Kasumi-1 (cell line): ENCODE measurements at regions not wholly inside any gene's neighbourhood (a gene's known extent, or its start where the extent isn't known, plus 50 kb on each side); places are given as distances from the start of the nearest gene placed in this dataset.
A peak's percentile ranks its signal among the peaks of the same experiment; 100 is the strongest.
"Not testable (repeated sequence)": the region's sequence is repeated elsewhere in the genome, so short reads cannot be mapped to it uniquely, and the experiment has no call there.

Source experiments
- DNase-seq, 2 experiments: peaks; one replicate each; lab custom pipeline; 2025; lab: John Stamatoyannopoulos, UW

DNA sequence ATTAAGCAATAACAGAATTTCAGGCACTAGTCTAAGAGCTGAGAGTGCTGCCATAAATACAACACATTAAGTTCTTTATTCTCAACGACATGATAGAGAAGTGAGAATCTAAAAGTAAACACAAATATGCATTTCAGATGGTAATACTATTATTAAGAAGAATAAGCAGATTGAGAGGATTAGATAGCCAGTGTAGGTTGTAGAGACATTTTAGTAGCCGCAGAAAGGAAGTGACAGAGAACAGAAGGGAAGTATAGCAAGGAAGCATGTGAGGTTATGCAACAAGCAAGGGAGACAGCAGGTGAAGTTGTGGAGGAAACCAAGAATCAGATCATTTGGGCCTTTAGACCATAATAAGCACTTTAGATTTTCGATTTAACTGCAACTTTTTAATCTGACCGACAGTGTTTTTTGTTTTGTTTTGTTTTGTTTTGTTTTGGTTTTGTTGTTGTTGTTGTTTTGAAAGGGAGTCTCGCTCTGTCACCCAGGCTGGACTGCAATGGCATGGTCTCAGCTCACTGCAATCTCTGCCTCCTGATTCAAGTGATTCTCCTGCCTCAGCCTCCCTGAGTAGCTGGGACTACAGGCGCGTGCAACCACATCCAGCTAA, 737.0 kb upstream of the ADGRB3 start:
- peak; percentile 83 to 90 for DNase-seq

DNA sequence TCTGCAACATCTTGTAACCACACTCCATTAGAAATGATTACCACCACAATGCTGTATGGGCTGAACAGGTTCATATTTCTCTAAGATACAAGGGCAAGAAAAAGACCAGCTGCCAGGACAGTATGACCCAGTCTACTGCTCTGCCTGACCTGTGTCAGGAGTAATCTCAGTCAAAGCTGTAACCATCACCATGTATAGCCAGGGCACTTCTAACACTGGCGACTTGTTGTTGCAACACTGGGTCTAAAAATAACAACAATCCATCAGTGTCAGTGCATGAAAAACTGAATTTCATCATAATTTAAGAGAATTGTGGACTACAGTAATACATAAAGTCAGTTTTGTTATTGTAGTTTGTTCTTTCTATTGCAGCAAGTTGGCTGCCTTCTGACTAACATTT, 738.6 kb upstream of the ADGRB3 start:
- peak; percentile 22 to 23 for DNase-seq

- peak; percentile 80 to 89 for DNase-seq
Observed at GRCh38 chr6:67889682-67889995, 745.4 kb upstream of the ADGRB3 start.

- DNase-seq: peak; percentile 99 to 100
Observed at GRCh38 chr6:67888886-67889681, 746.0 kb upstream of the ADGRB3 start.

GRCh38 chr6:67888546-67888885, 746.6 kb upstream of the ADGRB3 start:
- peak; percentile 86 to 89 for DNase-seq

- DNase-seq: peak; percentile 74 to 77
Observed at GRCh38 chr6:67887747-67888545, 747.1 kb upstream of the ADGRB3 start.

- DNase-seq: peak in 1 of 2 experiments; percentile 56
Observed at GRCh38 chr6:67887419-67887746, 747.7 kb upstream of the ADGRB3 start.

- no peak for DNase-seq
Observed at GRCh38 chr6:67886840-67887292, 748.2 kb upstream of the ADGRB3 start.

- DNase-seq: peak in 1 of 2 experiments; percentile 52
Observed at GRCh38 chr6:67886036-67886707, 748.9 kb upstream of the ADGRB3 start.

DNA sequence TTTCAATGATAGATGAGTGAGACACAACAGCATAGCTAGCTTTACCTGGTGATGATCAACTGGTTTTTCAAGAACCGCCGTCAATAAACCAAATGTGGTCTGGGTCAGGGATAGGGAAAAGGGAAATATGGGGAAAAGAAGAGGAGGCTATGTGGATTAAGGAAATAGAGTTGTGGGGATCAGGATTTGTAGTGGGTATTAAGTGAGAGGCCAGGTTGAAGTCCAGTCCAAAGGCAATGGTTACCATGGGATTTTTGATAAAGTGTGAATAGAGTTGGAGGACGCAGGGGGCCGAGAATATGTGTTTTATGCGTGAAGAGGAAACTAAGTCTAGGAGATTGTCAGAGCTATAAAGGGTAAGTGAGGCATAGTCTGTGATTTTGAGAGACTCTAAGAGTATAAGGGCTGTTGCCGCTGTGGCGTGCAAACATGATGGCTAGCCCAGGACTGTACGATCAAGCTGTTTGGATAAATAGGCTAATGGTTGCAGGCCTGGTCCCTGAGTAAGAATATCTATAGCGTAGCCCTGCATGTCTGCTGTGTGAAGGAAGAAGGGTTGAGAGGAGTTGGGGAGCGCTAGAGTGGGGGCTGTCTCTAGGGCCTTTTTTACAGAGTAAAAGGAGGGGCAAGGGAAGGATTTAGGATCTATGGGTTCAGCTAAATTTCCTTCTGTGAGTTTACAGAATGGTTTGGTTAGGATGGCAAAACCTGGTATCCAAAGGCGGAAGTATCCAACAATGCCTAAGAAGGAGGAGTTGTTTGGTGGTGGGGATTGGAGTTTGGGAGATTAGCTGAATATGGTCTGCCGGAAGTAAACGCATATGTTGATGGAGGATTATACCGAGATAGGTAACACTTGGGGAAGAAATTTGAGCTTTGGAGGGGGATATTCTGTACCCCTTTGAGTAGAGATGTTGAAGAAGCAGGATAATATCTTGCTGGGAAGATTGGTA, 749.7 kb upstream of the ADGRB3 start:
- peak; percentile 31 to 43 for DNase-seq

- no peak for DNase-seq
Observed at GRCh38 chr6:67884442-67884841, 750.6 kb upstream of the ADGRB3 start.

GRCh38 chr6:67883500-67884366, 751.3 kb upstream of the ADGRB3 start:
- DNase-seq: peak; percentile 23 to 35

DNA sequence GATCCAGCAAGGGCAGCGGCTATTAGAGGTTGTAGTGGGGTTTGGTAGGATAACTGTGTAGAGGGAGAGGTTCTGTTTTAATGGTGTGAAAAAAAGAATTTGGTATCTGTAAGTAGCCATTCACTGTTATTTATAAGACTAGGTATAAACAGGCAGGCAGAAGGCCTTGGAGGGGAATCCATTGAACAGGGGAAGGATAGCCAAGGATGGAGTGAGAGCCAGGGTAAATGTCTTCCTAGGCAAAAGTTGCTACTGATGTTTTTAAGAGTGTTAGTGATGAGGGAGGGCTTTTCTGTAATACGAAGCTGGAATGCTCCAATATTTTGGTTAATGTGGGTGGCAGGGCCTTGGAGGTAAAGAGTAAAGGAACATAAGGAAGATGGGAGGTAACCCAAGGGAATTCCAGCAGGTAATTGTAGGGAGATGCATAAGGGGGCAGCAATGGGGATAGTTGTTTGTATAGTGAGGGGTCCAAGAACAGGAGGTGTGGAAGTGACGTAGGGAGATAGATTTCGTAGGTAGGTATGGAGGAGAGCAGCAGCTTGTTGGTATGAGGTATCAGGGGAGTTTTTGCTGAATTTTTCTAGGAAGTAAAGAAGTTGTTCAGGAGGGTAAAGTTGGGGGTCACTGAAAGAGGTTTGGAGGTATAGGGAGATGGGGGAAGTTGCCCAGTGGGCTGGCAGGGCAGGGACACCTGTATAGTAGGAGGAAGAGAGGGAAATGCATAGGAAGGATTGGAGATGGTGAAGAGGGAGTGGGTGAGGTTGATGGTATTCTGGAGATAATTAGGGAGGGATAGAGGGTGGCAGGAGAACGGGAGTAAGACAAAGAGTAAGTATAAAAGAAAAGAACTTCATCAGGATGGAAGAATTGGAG, 752.4 kb upstream of the ADGRB3 start:
- DNase-seq: peak in 1 of 2 experiments; percentile 38

DNA sequence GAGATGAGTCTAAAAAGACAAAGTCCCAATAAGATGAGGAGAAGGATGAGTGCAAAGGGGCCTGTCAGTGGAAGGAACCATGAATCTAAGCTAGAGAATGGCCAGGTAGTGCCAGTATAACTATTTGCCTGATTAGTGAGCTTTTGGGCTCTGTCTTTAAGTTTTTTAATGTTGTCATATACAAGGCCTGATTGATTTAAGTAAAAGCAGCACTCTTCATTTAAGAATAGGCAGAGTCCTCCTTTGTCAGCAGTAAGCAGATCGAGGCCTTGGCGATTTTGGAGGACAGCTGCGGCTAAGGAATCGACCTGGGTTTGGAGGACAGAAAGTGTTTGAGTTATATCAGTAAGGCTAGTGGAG, 753.4 kb upstream of the ADGRB3 start:
- peak; percentile 43 to 66 for DNase-seq

GRCh38 chr6:67880939-67881705, 754.0 kb upstream of the ADGRB3 start:
- DNase-seq: peak; percentile 81 to 82

GRCh38 chr6:67880343-67880742, 754.7 kb upstream of the ADGRB3 start:
- DNase-seq: not testable (repeated sequence)

GRCh38 chr6:67879928-67880327, 755.2 kb upstream of the ADGRB3 start:
- not testable (repeated sequence) for DNase-seq

GRCh38 chr6:67879105-67879904, 755.8 kb upstream of the ADGRB3 start:
- peak; percentile 49 for DNase-seq
